ENCODE measurements at regions not wholly inside any gene's neighbourhood (a gene's known extent, or its start where the extent isn't known, plus 50 kb on each side); places are given as distances from the start of the nearest gene placed in this dataset.

DNA sequence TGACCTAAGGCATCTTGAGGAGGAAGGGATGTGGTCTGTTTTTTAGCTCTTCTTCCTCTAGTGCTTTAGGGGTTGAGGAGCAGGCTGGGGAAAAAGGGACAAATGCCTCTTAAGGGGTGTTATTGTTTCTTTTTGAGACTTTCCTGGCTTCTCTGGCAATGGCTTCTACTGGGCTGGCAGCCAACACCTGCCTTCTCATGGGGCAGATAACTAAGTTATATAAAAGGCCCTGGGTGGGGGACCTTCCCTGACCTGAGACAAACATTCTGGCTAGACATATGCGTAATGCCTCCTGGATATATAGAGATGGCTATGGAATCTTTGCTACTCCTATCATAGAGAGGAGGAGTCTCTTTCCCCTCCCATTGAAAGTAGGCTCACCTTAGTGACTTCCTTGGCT, 179.2 kb upstream of the PROK2 start:
- no peak for DNase-seq

GRCh38 chr3:71962561-71963240, 177.8 kb upstream of the PROK2 start:
- DNase-seq = no peak

GRCh38 chr3:71961891-71962290, 176.9 kb upstream of the PROK2 start:
- no peak for DNase-seq

DNA sequence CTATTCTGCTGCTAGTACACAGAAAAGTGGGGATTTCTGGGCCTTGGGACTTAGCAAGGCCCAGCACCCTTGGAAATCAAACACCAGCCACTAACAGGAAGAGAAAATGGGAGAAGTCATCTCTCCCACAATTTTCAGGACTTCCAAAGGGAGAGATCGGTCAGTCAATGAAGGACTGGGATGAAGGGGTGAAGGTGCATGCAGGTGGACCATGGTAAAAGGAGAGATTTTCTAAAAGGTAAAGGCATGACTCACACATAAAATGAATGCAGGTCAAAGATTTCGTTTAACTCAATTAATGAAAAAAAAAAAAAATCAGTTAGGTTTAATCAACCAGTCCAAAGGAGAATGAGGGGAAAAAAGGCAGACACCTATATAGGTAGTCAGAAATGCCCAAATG, 176.4 kb upstream of the PROK2 start:
- no peak for DNase-seq

GRCh38 chr3:71958533-71958932, 173.6 kb upstream of the PROK2 start:
- DNase-seq = peak; percentile 24

DNA sequence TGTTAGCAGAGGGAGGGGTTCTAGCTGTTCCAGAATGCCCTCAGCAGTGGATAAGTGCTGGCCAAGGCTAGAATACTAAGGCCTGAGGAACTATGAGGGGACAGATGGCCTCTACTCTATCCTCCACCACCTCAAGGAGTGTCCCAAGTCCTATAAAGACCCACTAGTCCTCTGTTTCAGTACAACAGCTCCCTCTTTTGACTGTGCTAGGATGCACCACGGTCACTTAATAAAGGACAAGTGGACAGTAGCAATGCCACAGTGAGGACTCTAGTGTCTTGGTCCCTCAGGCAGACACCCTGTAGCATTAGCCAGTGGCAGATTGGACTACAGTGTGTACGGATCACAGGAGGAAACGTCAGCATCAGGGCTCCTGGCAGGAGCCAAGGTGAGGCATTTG, 171.8 kb upstream of the PROK2 start:
- no peak for DNase-seq

DNA sequence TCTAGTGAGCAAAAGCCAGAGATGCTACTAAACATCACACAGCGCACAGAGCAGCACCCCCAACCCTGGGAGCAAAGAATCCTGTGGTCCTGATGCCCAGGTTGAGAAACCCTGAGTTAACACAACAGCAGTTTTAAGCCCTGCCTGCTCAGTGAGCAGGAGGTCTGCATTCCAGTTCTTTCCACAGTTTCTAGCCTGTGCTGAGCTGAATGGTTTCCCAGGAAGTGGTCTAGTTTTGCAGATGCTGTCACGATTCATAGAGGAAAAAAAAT, 171.1 kb upstream of the PROK2 start:
- DNase-seq = no peak

GRCh38 chr3:71955240-71956068, 170.5 kb upstream of the PROK2 start:
- peak; percentile 49 for DNase-seq

- DNase-seq = no peak
Measured at GRCh38 chr3:71951842-71952241, 166.9 kb upstream of the PROK2 start.

- DNase-seq = no peak
Measured at GRCh38 chr3:71951361-71951760, 166.4 kb upstream of the PROK2 start.

DNA sequence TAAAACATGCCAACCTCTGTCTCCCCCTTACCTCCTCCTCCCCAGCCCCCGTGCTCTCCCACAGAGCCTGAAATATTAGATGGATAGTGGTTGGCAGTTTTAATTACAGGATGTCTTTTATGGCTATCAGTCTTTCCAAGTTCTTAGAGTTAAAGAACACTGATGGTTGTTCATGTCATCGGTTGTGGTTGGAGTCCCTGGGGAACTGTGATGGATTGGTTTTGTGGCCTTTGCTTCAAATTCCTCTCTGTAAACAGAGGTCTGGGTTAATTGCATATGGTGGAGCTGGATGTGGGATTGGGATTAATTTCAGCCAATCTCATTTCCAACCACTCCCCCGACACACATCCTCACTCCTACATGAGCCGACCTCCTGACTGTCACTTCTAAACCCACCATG, 164.5 kb upstream of the PROK2 start:
- DNase-seq = no peak

DNA sequence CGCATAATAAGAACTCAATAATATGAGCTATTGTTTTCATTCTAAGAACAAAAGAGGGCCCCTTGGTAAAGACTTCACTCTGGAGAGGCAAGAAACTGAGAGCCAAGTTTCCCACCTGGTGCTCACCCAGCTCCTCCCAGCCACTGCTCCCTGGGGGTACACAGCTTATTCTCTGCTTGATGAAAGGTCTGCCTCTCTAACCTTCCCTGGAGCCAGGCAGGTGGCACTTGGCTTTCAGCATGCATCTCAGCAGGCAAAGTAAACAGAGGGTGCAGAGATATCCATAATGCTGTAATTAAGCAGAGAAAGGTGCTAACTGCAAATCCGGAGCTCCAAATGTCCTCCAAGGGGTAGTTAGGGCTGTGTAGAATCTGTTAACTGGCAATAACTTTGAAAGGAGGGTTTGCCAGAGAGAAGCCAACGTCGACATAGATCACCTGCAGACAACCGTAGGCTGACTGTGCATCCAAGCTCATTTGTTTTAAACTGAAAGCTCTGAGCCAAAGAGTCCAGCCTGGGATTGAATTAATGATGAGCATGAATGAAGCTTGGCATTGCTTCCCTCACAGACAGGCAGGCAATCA, 159.6 kb upstream of the PROK2 start:
- no peak for DNase-seq

DNA sequence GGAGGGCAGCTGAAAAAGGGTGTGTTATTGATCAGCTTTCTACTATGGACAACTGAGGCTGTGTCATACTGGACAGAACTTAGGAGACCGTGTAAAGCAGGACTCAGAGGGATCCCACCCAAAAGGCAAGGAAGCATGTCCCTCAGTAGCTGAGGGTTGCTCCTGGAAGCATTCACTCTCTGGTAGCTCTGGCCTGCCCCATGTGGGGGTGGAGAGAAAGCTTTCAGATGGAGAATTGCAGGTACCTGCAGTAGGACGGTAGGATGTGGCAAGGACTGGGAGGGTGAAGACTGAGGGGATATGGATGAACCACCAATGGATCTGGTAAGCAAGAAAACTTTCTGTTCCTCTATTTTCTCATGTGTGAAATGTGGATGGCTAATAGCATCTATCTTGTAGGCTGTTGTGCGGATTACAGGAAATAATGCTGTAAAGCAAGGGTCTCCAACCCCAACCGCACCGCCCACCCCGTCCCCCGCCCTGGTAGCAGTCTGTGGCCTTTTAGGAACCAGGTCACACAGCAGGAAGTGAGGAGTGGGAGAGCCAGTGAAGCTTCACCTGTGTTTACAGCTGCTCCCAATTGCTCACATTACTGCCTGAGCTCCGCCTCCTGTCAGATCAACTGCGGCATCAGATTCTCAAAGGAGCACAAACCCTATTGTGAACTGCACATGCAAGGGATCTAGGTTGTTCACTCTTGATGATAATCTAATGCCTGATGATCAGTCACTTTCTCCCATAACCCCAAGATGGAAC, 157.7 kb upstream of the PROK2 start:
- no peak for DNase-seq

- DNase-seq = no peak
Measured at GRCh38 chr3:71940486-71940885, 155.5 kb upstream of the PROK2 start.

GRCh38 chr3:71938081-71938480, 153.1 kb upstream of the PROK2 start:
- peak; percentile 19 for DNase-seq

- DNase-seq = no peak
Measured at GRCh38 chr3:71936681-71937080, 151.7 kb upstream of the PROK2 start.

GRCh38 chr3:71934520-71935270, 149.7 kb upstream of the PROK2 start:
- no peak for DNase-seq

- DNase-seq = no peak
Measured at GRCh38 chr3:71931922-71932321, 147.0 kb upstream of the PROK2 start.

DNA sequence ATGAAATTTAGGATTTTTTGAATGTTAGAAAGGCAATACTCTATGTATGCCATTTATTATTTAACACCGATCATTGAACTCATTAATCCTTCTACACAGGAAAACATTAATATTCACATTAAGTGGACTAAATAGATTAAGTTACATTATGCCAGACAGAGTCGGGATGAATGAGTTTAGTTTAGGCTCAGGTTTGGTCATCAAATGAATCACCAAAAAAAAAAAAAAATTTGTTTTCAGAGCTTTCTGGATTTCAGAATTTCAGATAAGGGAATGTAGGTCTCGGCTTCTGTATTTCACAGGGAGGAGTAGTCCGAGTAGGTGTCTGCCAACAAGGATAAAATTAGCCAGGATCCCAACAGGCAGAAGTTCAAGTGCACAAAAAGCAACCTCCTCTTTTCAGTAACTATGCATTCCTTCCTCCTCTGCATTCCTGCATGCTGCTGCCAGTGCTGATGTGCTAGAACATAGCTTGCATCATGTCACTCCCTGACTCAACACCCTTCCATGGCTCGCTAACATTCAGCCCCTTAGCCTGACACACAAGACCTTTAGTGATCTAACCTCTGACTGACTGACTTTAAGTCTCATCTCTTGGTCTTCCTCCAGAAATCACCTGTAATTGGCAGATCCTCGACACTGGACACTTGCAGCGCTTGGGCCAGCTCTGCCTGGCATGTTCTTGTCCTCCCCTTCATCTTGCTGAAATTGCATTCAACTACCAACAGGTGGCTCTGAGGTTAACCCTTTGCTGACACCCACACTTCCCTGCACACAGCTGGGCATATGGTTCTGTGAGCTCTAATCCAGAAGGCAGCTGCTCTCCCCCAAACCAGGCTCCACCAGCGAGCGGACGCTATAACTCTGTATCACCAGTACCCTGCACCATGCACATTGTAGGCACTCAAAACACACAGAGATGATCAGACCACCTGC, 145.4 kb upstream of the PROK2 start:
- DNase-seq = peak; percentile 35

DNA sequence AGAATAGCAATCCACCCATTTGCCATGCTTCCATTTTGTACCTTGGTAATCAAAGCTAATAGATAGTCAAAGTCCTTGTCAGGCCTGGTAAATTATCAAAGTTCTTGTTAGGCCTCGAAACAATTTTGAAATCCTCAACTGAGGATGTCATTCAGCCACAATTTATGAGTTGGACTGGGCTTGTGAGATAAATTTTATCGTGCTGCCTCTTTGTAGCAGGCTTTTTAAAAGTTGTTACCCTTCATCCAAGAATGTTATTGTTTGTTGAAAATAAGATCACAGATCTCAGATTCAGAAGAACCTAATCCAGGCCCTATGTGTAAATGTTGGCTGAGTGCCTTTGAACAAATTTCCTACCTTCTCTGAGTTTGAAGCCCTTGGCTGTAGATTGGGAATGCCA, 143.3 kb upstream of the PROK2 start:
- DNase-seq = no peak

DNA sequence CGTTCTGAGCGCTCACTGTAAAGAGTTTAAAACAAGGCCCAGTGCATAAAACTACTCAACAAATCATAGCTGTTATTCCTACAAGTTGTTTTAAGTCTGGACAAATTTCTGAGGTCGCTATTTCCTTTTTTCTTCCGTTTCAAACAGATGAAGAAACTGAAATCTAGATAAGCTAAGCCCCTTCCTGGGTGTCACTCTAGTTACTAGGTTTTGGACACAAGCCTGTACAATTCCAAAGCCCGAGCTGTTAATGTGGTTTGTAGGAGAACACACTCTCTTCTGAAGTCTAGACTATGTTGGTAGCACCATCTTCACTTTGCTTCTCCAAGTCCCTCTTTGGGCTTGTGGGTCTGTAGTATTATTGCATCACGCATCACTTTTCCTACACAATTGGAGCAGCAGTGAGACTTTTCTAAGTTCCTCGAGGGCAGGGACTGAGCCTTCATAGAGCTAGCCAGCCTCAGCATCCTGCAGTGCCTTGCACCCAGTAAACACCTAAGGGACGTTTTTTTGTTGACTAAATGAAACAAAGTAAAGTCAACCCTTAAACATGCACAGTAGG, 142.6 kb upstream of the PROK2 start:
- no peak for DNase-seq
